Right ventricle myocardium inferior (tissue), 1 donor: ENCODE measurements at regions not wholly inside any gene's neighbourhood (a gene's known extent, or its start where the extent isn't known, plus 50 kb on each side); places are given as distances from the start of the nearest gene placed in this dataset.
"Not testable (repeated sequence)": the region's sequence is repeated elsewhere in the genome, so short reads cannot be mapped to it uniquely, and the experiment has no call there.

Experiments
- ATAC-seq: fragments of 200-7000 bp; cut with Tn5 transposase; one replicate; pipeline ENCODE4 v1.9.1; 2020; ENCODE audit warnings: mild to moderate bottlenecking, moderate library complexity
- DNase-seq: peaks from one replicate; pipeline ENCODE4 v3.0.0; 2021; ENCODE audit errors: missing footprints
- intact Hi-C: fragments of 100-400 bp; cut with DNase I; formaldehyde crosslinking; loops from one replicate; pipeline ENCODE4 v1.11.0; 2022
- donor health status: DM: no; HTN: yes; CAD: no; lungs with severe emphysema.

DNA sequence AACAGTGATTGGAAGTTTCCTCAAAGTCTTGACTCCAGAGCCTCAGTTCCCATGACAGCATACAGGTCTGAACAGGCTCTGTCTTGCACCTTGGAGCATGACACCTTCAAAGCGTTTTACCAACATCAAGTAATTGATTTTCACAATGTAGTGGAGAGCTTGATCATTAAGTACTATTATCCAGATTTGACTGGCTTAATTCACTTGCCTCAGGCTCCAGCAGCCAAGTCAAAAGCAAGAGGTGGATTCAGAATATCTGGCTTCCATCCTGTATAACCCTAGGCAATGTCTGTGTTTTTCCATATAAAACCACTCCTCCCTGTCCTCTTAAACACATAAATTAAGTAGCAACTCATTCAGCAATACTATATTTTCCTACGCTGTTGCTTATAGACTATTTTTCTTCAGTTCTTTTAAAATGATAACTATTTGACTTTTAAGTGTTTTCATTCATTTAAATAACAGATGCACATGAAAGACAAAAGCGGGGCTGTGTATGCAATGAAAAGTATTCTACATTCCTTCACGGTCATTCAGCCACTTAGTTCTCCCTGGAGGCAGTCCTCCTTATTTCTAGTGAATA lies 150.8 kb upstream of the RANBP3L start:
- ATAC-seq (no peak), DNase-seq (no peak)
- intact Hi-C loops, result no loop called here

DNA sequence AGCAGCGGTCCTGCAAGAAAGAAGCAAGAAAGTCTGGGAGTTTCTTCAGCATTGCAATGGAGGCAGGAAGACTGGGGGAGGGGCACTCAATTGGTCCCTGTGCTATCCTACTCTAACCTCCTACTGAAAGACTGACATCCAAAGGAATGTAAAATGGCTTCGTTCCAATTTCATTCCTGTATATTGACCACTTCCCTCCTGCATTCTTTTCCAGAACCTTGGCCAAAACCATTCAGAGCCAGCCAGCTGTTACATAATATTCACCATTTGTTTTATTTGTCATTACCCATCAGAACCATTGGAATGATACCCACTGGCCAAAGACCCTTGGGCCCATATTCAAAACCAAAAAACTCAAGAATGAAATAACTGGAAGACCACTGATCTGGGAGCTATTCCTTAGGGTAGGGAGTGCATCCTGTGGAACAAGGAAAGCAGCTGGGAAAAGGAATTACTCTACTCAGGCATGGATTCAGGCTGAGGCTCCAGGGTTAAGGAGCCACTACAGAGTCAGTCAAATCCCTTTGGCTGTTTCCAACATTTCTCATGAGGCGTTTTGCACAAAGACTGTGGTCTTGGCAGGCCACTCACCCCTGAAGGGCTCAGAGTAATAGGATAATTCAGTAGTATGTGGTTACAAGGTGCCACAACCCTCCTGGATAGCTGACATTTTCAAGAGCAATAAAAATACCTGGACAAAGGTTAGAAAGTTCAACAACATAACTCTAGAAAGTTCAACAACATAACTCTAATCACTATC lies 148.7 kb upstream of the SLC1A3 start:
- DNase-seq, result no peak
- ATAC-seq, result no peak
- intact Hi-C loops, result no loop called here

DNA sequence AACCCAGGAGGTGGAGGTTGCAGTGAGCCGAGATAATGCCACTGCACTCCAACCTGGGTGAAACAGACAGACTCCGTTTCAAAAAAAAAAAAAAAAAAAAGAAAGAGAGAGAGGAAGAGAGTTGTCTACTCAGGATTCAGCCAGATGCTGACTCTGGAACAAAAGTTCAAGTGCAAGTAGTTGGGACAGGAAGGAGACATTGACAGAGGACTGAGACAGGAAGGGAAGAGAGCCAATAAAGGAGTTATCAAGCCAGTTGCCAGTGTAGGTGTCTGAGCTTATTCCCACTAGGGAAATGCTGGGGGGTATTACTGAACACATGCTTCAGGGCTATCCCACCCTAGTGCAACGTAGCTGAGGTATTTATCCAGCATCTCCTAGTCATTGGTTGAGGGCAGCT lies 147.7 kb upstream of the SLC1A3 start:
- intact Hi-C loops, result no loop called here
- DNase-seq (no peak), ATAC-seq (no peak)

DNA sequence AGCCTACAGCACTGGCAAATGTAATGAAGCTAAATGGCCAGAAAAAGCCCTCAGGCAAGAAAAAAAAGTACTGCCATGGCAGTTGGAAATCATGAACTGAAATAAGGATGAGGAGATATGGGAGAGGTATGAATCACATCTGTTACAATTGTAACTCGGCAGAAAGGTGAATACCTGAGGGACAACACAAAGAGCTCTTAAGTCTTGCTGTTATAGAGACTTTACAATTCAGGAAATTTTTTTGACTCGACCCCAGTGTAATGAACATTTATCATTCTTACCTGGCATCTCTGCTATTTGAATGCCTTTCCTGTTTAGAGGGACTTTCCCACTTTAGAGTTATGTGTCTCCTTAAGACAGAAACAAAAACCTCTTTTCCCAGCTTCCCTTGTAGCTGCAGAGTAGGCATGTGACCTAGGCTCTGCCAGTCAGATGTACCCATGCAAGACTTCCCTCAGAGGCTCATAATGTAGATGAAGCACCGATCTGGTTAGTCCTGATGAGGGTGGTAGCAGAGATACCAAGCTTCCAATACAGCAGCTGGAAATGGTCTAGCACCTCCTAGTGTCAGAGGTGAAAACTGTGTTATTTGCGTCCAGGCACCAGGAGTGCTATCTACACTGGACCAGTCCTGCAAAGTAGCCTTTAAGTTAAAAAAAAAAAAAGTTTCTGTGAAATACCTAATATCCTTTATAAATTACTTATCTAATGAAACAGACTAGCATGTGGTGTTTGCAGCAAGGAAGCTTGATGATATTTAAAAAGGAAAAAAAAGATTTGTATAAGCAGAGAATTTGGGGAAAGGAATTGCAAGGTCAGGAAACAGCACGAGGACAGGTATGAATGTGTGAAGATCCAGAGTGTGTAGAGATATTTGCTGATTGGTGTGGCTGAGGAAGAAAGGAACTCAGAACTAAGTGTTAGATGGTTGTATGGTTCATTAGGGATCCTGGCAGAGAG lies 146.9 kb upstream of the SLC1A3 start:
- intact Hi-C loops, result no loop called here
- ATAC-seq, result peak; percentile 16
- no peak for DNase-seq

DNA sequence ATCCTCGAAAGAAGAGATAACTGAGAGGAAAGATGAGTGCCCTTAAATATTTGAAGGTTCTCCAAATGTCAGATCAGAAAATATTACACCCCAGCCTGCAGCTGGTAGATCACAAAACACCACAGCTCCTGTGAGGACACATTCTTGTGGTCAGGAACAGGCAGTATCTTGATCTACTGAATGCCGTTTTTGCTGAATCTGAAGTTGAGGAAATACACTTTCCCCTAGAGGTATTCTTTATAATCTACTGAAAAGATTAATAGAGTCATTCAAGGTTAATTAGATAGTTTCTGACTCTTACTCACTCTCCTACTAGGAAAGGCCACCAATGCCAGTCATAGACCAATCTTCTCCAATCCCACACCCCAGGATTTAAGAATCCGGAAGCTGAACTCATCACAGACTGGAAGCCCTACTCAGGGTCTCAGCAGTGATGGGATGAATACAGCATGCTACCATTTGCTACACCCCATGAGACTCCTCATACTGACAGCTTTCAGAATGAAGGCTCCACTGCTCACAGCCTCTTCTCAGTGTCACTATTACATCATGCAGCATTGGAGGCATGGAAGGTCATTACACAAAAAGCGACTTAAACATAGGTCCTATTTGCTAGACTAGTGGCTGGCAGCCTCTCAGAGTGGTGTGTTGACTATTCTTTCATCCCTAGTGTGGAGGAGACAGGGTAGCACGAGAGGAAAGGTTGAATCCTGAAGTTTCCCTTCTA lies 143.9 kb upstream of the SLC1A3 start:
- DNase-seq, result no peak
- intact Hi-C loops, result no loop called here
- no peak for ATAC-seq

DNA sequence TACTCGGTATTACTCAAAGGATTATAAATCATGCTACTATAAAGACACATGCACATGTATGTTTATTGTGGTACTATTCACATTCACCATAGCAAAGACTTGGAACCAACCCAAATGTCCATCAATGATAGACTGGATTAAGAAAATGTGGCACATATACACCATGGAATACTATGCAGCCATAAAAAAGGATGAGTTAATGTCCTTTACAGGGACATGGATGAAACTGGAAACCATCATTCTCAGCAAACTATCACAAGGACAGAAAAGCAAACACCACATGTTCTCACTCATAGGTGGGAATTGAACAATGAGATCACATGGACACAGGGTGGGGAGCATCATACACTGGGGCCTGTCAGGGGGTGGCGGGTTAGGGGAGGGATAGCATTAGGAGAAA lies 130.5 kb upstream of the SLC1A3 start:
- intact Hi-C loops, ATAC-seq, DNase-seq: not testable (repeated sequence)

DNA sequence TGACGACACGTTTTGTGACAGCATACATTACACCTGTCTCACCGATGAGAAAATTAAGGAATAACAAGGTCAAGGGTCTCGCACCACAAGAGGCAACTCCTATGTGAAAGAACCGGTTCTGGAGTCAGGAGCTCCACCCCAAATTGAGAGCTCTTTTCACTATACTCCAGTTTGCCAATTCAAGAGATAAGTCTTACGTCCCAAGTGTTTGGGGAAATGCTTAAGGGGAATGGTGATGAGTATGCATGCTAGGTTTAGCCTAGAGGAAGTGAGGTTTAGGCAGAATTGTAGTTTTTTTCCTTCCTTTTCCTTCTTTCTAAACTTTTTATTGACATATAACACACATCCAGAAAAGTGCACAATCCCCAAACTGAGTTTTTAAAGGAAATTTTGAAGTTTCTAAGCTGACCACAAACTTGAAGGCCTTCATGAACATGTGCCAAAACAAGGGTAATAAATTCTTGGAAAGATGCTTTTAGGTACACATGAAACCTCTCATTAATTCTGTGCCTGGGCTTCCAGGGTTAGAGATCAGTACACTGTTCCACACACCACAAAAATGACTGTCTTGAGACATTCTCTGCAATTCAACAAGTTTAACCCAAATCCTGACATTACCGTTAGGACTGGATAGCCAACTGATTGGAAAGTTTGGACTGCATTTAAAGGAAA lies 127.6 kb upstream of the SLC1A3 start:
- ATAC-seq, result no peak
- DNase-seq, result no peak

DNA sequence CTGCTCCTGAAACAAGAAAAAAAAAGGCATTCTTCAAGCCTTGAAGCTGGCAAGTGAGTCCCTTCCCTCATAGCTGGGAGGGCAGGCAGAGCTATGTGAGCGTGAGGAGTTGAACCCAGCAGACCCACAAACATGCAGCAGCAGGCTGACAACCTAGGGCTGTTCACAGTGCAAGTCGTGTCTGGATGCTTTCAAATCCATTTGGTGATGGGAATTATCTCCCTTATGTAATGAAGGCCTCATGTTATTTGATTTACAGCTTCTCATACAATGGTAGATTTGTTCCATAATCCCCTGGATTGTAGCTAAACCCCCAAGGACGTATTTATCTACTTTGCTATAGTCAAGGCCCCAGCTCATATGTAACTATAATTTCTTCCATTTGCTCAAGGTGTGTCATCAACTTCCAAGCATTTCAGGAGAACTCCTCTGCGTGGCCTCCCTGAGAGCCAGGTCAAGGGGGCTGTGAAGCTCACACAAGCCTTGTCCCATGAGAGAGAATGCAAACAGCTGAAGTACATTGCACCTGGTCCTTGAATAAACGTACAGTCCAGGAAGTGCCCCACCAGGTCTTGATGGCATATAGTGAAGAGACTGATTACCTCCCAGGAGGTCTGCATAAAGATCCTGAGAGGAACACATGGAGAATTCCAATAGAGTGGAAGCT lies 124.8 kb upstream of the SLC1A3 start:
- intact Hi-C loops, result no loop called here
- DNase-seq (no peak), ATAC-seq (no peak)

More for the DNA sequence above, 127.6 kb upstream of the SLC1A3 start:
- intact Hi-C loops, result no loop called here

DNA sequence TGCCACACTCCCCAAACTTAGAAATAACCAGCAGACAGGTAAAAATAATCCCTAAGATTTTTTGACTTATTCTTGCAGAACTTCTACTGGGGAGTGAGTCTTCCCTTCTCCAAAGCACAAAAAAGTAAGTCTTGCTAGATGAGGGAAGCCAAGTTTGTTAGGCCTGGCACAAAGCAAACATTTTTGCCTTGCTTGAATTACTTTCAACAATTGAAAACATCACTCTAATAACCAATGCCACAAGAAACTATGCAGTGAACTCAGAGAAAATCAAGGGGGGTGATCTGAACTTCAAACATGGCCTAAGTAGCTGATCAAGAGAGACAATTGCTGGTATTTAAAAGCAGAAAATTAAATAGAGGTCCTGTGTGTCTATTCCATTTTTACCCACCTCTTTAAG lies 123.6 kb upstream of the SLC1A3 start:
- intact Hi-C loops, result no loop called here
- ATAC-seq (no peak), DNase-seq (no peak)

DNA sequence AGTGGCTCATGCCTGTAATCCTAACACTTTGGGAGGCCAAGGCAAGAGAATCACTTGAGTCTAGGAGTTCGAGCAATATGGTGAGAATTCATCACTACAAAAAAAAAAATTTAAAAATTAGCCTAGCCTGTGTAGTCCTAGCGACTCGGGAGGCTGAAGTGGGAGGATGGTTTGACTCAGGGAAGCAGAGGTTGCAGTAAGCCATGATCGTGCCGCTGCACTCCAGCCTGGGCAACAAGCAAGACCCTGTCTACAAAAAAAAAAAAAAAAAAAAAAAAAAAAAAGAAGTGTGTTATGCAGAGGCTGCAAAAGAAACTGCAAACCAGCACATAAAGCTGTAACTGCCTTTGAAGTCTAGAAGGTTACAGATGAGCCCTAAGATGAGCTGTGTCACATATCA lies 116.9 kb upstream of the SLC1A3 start:
- DNase-seq, result peak; percentile 55
- ATAC-seq, result no peak
- intact Hi-C loops, result no loop called here

DNA sequence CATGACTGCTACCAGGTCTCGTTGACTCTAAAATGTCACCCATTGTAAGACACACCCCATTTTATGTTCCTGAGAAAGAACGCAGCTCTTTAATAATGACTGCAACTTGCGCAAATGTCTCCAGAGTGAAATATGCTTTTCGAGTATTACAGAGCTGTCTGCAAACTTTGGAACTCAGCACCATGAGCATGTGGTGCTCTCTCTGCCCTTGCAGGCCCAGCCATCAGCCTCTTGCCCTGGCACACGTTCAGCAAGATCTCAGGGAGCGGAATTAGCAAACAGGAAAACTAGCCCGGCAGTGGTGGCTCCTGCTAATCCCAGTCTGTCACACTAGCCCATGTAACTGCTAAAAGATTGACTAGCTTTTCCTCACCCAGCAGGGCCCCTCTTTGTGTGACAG lies 114.5 kb upstream of the SLC1A3 start:
- intact Hi-C loops, result no loop called here
- no peak for DNase-seq
- ATAC-seq, result no peak

DNA sequence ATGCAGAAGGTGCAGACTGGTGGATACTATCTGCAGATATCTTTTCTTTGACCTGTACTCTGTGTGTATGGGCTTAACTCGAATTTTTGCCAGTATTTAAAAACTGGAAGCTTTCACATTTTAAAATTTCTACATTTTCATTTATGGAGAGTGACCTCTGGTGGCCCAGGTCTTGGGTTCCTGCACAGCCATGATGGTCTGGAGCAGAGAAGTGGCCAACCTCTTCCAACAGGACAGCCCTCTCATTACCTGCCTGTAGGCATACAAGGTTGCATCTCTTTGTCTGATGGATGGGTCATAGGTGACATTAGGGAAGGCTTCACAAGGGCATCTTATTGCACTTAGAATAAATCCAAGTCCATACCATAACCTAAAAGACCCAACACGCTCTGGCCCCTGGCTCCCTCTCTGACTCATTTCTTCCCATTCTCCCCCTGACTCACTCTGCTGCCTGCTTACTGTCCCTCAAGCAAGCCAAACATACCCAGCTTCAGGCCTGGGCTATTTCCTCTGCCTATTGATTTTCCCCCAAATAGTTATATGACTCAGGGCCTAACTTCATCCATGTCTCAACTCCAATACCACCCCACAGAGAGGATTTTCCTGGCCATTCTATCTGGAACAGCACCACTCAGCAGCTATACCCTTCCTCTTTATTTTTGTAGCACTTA lies 113.3 kb upstream of the SLC1A3 start:
- no peak for ATAC-seq

DNA sequence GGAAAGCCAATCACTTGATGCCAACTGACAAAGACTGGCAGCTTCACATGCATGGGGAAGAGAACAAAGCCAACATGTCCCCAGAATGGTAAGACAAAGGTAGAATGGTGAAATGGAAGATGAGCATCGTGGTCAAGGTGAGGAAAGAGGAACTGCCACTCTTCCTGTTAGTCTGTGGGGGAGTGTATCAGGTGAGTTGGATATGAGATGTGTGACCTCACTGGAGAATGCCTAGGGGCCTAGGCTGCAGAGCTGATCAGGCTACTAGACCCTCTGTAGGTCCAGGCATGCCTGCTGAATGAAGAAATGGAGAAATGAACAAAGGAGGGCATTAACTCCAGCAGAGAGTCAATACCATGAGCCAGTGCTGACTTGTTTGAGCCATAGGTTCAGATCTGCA lies 112.4 kb upstream of the SLC1A3 start:
- no peak for DNase-seq
- no peak for ATAC-seq
- intact Hi-C loops, result no loop called here

More for the DNA sequence above, 113.3 kb upstream of the SLC1A3 start:
- intact Hi-C loops, result no loop called here
- DNase-seq, result no peak

DNA sequence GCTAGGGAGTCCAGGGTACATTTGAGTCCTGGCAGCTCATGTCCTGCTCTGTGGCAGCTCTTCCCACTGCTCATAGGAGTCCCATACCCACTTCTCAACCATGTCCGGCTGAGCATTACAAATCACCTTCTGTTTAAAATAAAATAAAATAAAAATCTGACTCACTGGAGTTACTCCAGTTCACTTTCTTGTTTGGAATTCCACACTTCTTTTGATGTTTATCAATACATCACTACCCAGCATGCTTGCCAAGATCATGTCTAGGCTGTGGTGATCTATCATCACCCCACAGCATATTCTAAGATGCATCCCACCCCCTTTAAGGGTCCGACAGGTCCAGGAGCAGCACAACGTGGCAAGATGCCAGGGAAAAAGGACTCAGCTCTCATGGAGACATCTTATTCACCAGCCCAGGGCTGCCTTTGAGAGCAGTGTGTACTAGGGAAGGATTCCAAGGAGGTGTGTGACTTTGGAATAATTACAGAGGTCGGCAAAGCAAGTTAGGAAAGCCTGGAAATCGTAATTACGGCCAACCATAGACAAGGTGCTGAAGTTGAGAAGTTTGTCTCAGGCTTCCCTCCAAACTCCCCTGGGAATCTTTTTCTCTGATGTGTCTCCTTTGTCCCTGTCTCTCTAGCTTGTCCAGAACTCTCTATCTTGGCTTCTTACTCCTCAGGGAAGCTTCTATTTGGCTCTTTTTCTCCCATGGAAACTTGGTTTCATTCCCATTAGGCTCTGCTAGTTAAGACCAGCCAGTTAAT lies 111.4 kb upstream of the SLC1A3 start:
- ATAC-seq, result no peak
- DNase-seq, result no peak

DNA sequence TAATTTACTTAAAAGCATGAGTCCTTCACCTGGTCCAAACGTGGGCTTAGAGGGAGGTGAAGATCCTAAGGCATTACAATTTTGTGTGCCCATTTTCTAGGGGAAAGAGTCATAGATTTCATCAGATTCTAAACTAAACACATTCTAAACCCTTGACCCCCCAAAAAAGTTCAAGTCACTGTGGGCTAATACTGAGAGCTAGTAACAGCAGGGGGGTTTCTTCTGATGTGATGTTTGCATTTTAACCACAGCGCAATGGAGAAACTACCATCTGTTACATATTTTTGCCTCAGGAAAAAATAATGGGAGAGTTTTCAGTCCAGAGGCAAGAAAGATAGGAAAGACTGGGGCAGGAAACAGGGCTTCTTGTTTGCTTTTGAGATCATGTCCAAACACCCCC lies 110.8 kb upstream of the SLC1A3 start:
- DNase-seq, result no peak
- no peak for ATAC-seq
- intact Hi-C loops, result no loop called here

More for the DNA sequence above, 111.4 kb upstream of the SLC1A3 start:
- intact Hi-C loops, result no loop called here

DNA sequence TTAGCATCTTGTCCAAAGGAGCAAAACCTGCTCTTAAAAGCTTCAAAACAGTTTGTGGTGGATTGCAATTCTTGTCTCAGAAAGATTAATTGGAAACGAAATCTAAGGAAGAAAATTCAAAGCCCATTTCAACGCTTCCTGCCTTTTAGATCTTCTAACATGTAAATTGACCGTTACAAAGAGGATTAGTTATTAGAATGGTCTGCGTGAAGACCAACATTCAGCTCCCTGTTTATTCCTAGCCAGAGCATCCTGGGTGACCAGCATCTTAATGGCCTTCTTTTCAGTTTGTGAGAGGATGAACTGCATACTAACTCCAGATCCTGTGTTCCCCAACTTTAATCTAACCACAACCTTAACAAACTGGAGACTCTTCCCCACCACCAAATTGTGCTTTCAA lies 109.9 kb upstream of the SLC1A3 start:
- DNase-seq (no peak), ATAC-seq (no peak)
- intact Hi-C loops, result no loop called here

DNA sequence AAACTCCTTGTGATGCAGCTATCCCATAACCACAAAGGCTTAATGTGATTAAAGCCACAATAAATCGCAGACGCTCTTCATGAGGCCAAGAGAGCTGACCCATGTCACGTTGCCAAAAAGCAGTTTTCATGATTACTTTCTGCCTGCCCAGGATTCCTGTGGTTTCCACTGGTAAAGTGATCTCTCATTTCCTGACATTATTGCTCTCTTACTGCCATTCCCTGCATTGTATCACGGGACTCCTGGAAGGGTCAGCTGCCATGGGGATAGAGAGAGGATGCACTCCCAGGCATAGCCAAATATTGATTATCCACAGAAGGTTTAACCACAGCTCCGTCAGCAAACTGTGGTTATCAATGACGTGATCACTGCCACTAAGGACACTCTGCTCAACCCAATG lies 103.8 kb upstream of the SLC1A3 start:
- DNase-seq, result no peak
- no peak for ATAC-seq
- intact Hi-C loops, result no loop called here
